PFSK-1 (cell line): ENCODE measurements at regions not wholly inside any gene's neighbourhood (a gene's known extent, or its start where the extent isn't known, plus 50 kb on each side); places are given as distances from the start of the nearest gene placed in this dataset.

Experiments
- FOXP2 ChIP-seq: optimal IDR thresholded peaks from 2 replicates; pipeline ENCODE3; 2011; ENCODE audit warnings: borderline replicate concordance, control low read depth, inconsistent platforms; ENCODE audit not compliant: insufficient read depth; ENCODE audit errors: extremely low read length, extremely low read depth
- POLR2AphosphoS5 ChIP-seq: IDR thresholded peaks from 2 replicates; pipeline ENCODE4 v1.6.1; 2012; ENCODE audit warnings: low read depth, mild to moderate bottlenecking, control low read depth, low read length, moderate library complexity
- REST ChIP-seq, 2 experiments: IDR thresholded peaks; 2 replicates each; pipeline versions ENCODE4 v1.6.1 to v1.8.0; 2011 to 2012; ENCODE audit warnings: low read depth in 2 of 2, low read length in 2 of 2, control low read depth in 1 of 2, inconsistent platforms in 1 of 2, mild to moderate bottlenecking in 1 of 2, moderate library complexity in 1 of 2; ENCODE audit not compliant: insufficient read depth in 1 of 2
- SIN3A ChIP-seq: IDR thresholded peaks from 2 replicates; pipeline ENCODE4 v1.6.1; 2012; ENCODE audit warnings: mild to moderate bottlenecking, low read length, moderate library complexity, borderline replicate concordance; ENCODE audit not compliant: insufficient read depth
- TAF1 ChIP-seq: IDR thresholded peaks from 2 replicates; pipeline ENCODE4 v1.6.1; 2012; ENCODE audit warnings: low read length, control low read depth, borderline replicate concordance; ENCODE audit not compliant: insufficient read depth

- no peak for TF ChIP-seq FOXP2
- TF ChIP-seq TAF1 = no peak
- no peak for TF ChIP-seq REST (IDR thresholded peaks at IDR 0.05; ENCODE audit: insufficient read depth in 1 of 2, low read depth in 2 of 2, low read length in 2 of 2)
- no peak for TF ChIP-seq SIN3A
- TF ChIP-seq POLR2AphosphoS5 = no peak
Observed at GRCh38 chr13:76389321-76389720, 496.9 kb downstream of the KCTD12 start.

GRCh38 chr13:76387566-76387965, 498.6 kb downstream of the KCTD12 start:
- TF ChIP-seq SIN3A (no peak), FOXP2 (no peak), POLR2AphosphoS5 (no peak), TAF1 (no peak), REST (IDR thresholded peaks at IDR 0.05; ENCODE audit: insufficient read depth in 1 of 2, low read depth in 2 of 2, low read length in 2 of 2) (no peak)

GRCh38 chr13:76386321-76386720, 499.9 kb downstream of the KCTD12 start:
- TF ChIP-seq TAF1 (no peak), FOXP2 (no peak), POLR2AphosphoS5 (no peak), SIN3A (no peak), REST (IDR thresholded peaks at IDR 0.05; ENCODE audit: insufficient read depth in 1 of 2, low read depth in 2 of 2, low read length in 2 of 2) (no peak)

- TF ChIP-seq REST (IDR thresholded peaks at IDR 0.05; ENCODE audit: insufficient read depth in 1 of 2, low read depth in 2 of 2, low read length in 2 of 2) (no peak), TAF1 (no peak), POLR2AphosphoS5 (no peak), FOXP2 (no peak), SIN3A (no peak)
Observed at GRCh38 chr13:76385586-76385985, 500.6 kb downstream of the KCTD12 start.

- TF ChIP-seq TAF1 (no peak), FOXP2 (peak; percentile 51)
Observed at GRCh38 chr13:76383676-76384461, 502.3 kb downstream of the KCTD12 start.
